GM18867 (cell line): ENCODE measurements at regions not wholly inside any gene's neighbourhood (a gene's known extent, or its start where the extent isn't known, plus 50 kb on each side); places are given as distances from the start of the nearest gene placed in this dataset.

Source experiments
- ATAC-seq: cut with Tn5 transposase; IDR thresholded peaks from one replicate; pipeline ENCODE4 v1.9.1; 2021; ENCODE audit warnings: mild to moderate bottlenecking, moderate library complexity; ENCODE audit not compliant: unreplicated experiment

DNA sequence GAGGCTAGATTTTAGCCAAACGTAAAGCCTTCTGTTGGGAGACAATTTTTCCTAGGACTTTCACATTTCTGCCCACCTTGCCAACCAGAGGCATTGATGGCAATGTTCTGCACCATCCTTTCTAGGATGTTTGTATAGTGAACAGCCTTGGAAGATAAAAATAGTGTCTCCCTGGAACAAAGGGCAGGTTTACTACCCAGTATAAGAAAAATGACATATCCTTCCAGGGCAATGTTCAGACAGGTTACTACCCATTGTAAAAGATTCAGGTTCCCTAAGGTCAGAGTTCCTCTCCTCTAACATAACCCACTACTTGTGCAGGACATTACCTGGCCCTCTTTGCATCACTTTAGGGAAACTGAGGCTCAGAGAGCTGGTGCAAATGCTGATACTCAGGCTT lies 248.2 kb upstream of the VEPH1 start:
- no peak for ATAC-seq

GRCh38 chr3:157746391-157746790 lies 243.2 kb upstream of the VEPH1 start:
- no peak for ATAC-seq

DNA sequence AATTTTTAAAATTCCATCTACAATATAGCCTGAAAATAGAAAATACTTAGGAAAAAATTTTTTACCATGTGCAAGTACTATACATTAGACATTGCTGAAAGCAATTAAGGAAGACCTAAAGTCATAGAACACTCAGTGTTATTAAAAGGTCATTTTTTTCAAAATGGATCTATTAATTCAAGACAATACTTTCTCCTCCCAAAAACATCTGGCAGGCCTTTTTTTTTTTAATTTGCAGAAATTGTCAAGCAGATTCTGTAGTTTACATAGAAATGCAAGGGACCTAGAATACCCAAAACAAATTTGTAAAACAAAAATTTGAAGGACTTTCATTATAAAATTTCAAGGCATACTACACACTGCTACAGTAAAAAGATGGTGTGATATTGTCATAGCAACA lies 238.4 kb upstream of the VEPH1 start:
- no peak for ATAC-seq

GRCh38 chr3:157738441-157738840 lies 235.2 kb upstream of the VEPH1 start:
- no peak for ATAC-seq

DNA sequence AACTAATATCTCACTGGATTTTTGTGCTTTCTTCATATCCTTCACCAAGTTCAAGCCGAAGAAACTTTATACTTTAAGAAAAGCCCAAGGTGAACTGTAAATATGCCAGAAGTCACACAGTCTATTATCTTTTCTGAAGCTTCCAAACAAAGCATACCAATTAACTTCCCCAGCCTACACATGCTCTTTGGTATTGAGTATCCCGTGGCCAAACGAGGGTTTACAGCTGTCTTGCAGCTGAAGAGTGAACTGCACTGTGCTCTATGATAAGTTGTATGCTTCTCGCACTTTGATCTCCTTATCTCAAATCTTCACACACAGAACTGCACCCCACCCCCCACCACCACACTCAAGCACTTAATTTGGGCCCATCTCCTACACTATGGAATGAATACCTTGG lies 215.6 kb upstream of the VEPH1 start:
- ATAC-seq, result no peak

DNA sequence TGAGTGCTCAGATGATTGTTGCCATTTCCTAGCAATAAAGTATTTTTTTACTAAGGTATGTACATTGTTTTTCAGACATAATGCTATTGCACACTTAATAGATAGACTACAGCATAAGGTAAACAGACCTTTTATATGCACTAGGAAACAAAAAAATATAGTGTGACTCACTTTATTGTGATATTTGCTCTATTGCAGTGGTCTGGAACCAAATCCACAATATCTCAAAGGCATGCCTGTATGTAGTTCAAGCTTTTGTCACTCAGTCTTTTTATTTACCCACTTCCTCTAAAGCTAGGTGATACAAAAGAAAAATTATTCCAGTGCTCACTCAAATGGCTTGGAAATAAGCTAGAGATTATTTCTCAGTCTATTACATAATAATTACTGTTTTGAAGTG lies 209.9 kb upstream of the VEPH1 start:
- ATAC-seq, result no peak

DNA sequence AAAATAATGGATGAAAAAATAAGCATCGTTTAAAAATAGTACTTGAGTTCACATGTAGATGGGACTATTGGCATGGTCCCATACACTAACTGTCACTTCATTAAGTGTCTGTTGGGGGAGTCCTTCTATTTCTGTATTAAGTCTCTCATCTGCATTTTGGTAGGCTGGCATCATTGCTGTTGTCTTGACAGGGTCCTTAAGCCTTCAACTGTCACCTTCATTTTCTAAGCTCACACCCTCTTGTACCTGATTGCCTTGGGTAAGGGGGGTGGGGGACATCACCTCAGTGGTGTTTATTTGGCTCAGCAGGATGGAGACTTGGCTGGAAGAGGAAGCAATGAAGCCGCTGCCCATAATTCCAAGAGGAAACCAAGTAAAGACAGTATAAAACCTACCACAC lies 202.0 kb upstream of the VEPH1 start:
- no peak for ATAC-seq

GRCh38 chr3:157700405-157700804 lies 197.2 kb upstream of the VEPH1 start:
- ATAC-seq, result no peak

GRCh38 chr3:157695586-157695985 lies 192.4 kb upstream of the VEPH1 start:
- no peak for ATAC-seq

DNA sequence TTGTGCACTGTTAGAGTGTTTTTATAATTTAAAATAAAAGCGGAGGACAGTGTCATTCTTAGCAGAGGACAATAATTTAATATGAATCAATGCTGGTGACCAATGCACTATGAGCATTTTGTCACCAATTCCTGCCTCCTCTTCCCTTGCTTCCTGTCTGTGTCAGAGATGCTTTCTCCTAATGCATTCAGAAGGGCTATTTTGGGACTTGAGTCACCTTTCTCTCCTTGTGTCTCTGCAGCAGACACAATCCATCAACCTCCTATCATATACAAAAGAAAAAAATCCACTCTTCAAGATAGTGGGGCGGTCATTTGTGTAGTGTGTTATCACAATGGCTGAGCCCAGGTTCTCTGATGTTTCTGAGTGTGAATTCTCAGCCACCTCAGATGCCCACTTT lies 191.9 kb upstream of the VEPH1 start:
- no peak for ATAC-seq

- ATAC-seq, result no peak
These were observed 190.5 kb upstream of the VEPH1 start for GRCh38 chr3:157693762-157694161.

DNA sequence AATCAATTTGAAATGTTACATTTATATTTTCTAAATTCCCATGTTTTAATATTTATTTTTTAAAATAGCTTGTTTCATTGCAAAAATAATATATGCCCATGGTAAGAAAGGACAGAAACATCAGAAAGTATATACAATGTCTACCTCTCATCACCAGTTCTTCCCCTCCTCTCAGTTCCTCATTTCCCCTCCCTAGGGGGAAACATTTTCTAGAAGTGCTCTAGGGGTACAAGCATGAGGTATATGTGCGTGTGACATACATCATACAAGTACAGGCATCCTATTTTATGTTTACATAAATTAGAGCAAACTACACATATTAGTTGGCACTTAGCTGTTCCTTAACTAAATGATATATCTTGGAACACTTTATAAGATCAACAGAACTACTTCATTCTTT lies 189.3 kb upstream of the VEPH1 start:
- no peak for ATAC-seq

- no peak for ATAC-seq
These were observed 180.5 kb upstream of the VEPH1 start for GRCh38 chr3:157683668-157684067.

DNA sequence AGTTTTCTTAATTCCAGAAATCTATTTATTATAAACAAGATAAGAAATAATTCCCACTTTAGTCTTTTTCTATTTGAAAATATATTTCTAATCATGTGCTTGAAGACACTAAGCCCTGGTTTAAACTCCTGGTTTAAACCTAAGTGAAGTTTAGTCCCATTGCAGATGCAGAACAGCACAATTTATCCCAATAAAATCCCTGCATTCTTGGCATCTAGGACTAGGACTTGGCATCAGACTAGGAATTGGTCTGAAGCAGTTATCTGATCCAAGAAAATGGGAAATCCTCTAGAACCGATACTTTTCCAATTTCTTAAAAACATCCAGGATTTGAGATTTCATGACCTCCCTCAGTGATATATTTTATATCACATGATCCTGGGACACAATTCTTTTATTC lies 168.8 kb upstream of the VEPH1 start:
- ATAC-seq, result no peak

- ATAC-seq, result no peak
These were observed 168.4 kb upstream of the VEPH1 start for GRCh38 chr3:157671656-157672055.

DNA sequence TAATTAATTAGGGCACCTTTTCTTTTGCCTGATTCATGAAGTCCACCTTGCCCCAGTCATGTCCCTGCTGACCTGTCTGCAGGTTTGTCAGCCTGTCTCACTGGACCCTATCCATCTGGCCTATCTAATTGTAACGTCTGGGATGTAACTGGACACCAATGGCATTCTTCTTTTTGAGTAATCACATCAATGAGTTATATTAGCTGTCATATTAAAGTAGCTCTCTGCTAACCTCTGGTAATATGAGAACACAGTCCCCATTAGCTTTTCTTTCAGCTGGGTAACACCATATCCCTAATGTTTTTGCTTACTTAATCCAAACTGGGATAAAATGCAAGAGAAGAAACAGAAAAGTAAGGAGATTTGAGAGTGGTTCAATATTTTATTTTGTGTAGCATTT lies 166.2 kb upstream of the VEPH1 start:
- no peak for ATAC-seq

GRCh38 chr3:157667493-157667892 lies 164.3 kb upstream of the VEPH1 start:
- ATAC-seq, result no peak

- no peak for ATAC-seq
These were observed 159.0 kb upstream of the VEPH1 start for GRCh38 chr3:157662171-157662570.

DNA sequence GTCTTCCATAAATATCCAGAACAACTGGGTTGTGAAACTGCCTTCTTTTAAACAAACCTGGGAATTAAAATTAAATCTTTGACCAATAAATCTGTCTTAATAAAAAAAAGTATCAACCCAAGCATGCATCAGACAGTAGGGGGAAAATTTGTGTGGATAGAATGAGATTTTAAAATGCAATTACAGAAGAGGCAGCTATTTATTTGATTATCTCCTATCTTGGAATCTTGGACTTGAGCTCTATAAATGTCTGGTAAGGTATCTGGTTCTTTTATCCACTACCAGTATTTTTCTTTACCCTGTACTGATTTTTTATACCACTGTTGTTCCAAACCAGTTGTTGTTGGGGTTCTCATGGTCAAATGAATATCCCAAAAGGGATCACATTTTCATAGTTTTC lies 157.6 kb upstream of the VEPH1 start:
- no peak for ATAC-seq

DNA sequence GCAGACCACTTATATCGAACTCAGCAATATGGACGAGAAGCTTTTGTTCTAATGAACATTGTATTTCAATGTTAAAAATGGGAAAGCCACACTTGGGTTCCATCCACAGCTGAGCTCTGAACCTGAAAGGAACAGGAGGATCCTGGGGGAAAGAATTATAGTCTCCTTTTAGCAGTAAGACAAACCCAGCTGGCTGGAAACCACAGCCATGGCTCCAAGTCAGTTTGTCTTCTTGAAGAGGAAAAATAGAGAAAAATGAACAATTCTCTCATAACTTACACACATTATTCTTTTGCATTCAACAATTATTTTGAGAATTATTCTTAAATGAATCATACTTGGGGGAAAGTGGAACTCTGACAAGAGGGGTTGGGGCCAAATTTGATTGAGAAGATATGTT lies 149.2 kb upstream of the VEPH1 start:
- no peak for ATAC-seq

DNA sequence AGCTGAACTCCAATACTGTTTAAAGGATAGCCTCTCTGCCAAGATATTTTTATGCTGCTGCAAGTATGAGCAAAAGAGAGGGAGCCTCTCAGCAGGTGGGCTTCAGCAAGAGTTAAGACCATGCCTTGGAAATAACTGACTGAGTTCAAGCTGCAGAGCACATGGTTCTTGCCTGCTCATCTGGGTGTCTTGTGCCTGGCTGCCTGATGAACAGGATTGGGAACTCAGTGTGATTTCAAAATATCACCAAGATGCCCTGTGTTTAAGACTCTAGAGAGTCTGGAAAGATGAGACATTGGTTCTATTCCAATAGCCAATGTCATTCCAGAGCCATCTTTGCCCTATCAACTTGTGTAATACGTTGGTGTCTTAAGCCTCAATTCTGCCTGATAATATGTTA lies 147.5 kb upstream of the VEPH1 start:
- ATAC-seq, result no peak

DNA sequence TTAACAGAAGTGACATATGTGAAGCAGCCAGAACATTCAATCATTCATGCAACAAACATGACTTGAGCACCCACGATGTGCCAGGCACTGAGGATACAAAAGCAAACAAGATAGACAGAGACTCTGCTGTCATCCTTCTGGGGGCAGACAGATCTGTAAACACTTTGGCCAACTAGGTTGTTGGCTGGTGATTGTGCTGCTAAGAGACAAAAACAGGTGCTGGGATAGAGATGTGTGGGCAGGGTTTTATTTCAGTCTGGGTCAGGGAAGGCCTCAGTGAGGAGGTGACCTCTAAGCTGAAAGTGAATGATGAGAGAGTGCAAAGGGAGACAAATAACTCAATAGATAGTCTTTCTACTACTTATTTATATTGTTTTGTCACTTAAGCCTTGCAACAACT lies 147.0 kb upstream of the VEPH1 start:
- peak; percentile 9 for ATAC-seq

DNA sequence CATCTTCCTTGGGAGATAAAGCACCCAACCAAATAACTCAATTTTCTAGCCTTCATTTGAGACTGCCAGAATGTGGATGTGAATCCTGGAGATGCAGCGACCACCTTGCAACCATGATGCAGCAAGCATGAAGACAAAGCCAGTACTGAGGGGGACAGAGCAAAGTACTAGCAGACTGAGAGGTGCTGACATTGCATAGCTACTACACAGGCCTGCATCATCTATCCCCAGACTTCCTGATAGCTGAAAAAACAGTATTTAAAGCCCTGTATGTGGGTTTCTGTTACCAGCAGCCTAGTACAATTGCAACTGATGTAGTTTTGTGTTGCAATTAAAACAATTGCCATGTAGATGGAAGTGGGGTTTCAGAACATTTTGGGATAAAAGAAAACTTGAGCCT lies 146.3 kb upstream of the VEPH1 start:
- no peak for ATAC-seq

- no peak for ATAC-seq
These were observed 144.6 kb upstream of the VEPH1 start for GRCh38 chr3:157647820-157648219.
